ENCODE measurements at regions not wholly inside any gene's neighbourhood (a gene's known extent, or its start where the extent isn't known, plus 50 kb on each side); places are given as distances from the start of the nearest gene placed in this dataset.
"Not testable (repeated sequence)": the region's sequence is repeated elsewhere in the genome, so short reads cannot be mapped to it uniquely, and the experiment has no call there.

DNA sequence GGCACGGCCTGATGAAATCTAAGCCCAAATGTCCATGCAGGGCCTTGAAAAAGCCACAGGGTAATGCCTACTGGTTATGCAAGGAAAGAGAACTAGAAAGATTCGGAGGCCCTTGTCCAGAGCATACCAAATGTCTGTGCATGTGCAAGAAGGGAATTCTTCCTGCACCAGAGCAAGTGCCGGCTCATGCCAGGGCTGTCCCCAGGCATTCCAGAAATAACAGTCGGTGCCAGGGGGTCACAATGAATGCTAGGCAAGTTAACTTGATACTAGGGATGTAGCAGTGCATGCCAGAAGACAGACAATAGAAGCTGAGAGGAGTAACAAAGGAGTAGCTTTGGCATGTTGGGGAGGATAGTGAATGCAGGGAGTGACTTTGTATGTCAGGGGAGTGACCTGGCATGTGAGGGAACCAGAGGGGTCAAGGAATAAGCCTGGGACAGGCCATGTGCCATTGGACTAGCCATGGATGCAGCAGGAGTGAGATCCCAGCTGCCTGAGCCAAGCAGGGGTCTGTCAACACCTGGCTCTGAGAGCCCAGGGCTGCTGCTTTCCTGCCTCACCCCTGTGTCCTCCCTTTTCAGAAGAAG is 119.5 kb upstream of the UNC5B start:
- no peak overlapping the region for H3K4me3 ChIP-seq (ENCODE audit: low read depth, low read length)
- TF ChIP-seq, protein P1, sequence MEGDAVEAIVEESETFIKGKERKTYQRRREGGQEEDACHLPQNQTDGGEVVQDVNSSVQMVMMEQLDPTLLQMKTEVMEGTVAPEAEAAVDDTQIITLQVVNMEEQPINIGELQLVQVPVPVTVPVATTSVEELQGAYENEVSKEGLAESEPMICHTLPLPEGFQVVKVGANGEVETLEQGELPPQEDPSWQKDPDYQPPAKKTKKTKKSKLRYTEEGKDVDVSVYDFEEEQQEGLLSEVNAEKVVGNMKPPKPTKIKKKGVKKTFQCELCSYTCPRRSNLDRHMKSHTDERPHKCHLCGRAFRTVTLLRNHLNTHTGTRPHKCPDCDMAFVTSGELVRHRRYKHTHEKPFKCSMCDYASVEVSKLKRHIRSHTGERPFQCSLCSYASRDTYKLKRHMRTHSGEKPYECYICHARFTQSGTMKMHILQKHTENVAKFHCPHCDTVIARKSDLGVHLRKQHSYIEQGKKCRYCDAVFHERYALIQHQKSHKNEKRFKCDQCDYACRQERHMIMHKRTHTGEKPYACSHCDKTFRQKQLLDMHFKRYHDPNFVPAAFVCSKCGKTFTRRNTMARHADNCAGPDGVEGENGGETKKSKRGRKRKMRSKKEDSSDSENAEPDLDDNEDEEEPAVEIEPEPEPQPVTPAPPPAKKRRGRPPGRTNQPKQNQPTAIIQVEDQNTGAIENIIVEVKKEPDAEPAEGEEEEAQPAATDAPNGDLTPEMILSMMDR (IDR thresholded peaks at IDR 0.05; ENCODE audit: borderline replicate concordance, insufficient read depth, low read depth, low read length) = no peak

- TF ChIP-seq, protein P1 (IDR thresholded peaks at IDR 0.05; ENCODE audit: borderline replicate concordance, insufficient read depth, low read depth, low read length) = no peak
- no peak overlapping the region for H3K4me3 ChIP-seq (ENCODE audit: low read depth, low read length)
Measured at GRCh38 chr10:71093531-71093930, 118.8 kb upstream of the UNC5B start.

DNA sequence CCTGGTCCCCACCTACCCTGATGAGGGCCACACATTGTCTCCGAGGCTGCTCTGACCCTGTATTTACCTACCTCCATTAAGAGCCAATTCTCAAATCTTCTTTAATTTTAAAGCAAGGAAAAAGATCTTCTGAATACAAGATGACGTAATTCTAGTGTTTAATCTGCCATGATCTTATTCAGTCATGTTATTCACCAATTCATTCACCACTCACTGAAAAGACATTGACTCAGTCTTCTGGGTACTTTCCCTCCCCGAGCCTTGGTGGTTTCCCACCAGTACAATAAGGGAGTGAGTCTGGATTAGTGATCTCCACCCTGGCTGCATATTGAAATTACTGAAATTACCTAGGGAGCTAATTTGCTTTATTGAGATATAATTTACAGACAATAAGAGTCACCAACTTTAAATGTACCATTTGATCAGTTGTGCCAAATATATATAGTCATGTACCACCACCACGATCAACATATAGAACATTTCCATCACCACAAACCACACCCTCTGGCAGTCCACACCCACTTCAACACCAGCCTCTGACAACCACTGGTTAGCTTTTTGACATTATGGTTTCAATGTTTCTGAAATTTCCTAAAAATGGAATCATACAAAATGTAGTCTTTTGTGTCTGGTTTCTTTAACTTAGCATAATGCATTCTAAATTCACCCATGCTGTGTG is 117.5 kb upstream of the UNC5B start:
- TF ChIP-seq, protein P1 (IDR thresholded peaks at IDR 0.05; ENCODE audit: borderline replicate concordance, insufficient read depth, low read depth, low read length) = no peak
- H3K4me3 ChIP-seq (ENCODE audit: low read depth, low read length) = no peak overlapping the region

DNA sequence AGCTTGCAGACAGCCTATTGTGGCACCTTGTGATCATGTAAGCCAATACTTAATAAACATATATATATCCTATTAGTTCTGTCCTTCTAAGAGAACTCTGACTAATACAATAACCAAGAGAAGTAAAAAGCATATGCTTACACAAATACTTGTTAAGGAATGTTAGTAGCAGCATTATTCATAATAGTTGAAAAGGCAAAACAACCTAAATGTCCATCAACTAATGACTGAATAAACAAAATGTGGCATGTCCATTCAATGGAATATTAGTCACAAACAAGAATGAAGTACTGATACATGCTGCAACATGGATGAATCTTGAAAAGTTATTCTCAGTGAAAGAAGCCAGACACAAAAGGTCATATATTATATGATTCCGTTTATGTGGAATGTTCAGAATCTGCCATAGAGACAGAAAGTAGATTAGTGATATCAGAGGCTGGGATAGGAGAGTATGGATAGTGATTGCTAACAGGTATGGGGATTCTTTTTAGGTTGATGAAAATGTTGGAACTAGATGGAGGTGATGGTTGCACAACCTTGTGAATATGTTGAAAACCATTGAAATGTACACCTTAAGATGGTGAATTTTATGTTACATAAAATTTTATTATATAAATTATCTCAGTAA is 112.5 kb upstream of the UNC5B start:
- H3K4me3 ChIP-seq (ENCODE audit: low read depth, low read length) = no peak overlapping the region
- TF ChIP-seq, protein P1 (IDR thresholded peaks at IDR 0.05; ENCODE audit: borderline replicate concordance, insufficient read depth, low read depth, low read length) = no peak

GRCh38 chr10:71103961-71104360 is 108.4 kb upstream of the UNC5B start:
- TF ChIP-seq, protein P1 (IDR thresholded peaks at IDR 0.05; ENCODE audit: borderline replicate concordance, insufficient read depth, low read depth, low read length) = no peak
- no peak overlapping the region for H3K4me3 ChIP-seq (ENCODE audit: low read depth, low read length)

GRCh38 chr10:71106151-71106550 is 106.2 kb upstream of the UNC5B start:
- H3K4me3 ChIP-seq (ENCODE audit: low read depth, low read length) = not testable (repeated sequence)

DNA sequence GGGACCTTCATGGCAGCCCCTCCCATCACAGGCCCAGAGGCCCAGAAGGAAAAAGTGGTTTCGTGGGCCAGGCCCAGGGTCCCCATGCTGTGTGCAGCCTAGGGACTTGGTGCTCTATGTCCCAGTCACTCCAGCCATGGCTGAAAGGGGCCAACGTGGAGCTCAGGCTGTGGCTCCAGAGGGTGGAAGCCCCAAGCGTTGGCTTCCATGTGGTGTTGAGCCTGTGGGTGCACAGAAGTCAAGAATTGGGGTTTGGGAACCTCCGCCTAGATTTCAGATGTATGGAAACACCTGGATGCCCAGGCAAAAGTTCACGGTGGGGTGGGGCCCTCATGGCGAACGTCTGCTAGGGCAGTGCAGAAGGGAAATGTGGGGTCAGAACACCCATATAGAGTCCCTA is 105.3 kb upstream of the UNC5B start:
- H3K4me3 ChIP-seq (ENCODE audit: low read depth, low read length) = not testable (repeated sequence)

DNA sequence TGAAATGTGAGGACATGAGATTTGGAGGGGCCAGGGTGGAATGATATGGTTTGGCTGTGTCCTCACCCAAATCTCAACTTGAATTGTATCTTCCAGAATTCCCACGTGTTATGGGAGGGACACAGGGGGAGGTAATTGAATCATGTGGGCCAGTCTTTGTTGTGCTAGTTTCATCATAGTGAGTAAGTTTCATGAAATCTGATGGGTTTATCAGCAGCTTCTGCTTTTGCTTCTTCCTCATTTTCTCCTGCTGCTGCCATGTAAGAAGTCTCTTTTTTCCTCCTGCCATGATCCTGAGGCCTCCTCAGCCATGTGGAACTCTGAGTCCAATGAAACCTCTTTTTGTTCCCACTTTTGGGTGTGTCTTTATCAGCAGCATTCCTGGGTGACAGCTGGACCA is 104.3 kb upstream of the UNC5B start:
- not testable (repeated sequence) for H3K4me3 ChIP-seq (ENCODE audit: low read depth, low read length)
